ENCODE measurements at regions not wholly inside any gene's neighbourhood (a gene's known extent, or its start where the extent isn't known, plus 50 kb on each side); places are given as distances from the start of the nearest gene placed in this dataset.

- Histone ChIP-seq H3K36me3 (ENCODE audit: low read depth, missing control alignments) (no peaks in the 10 kb centered on the region), H3K27ac (no peak overlapping the region), H3K27me3 (no peaks in the 10 kb centered on the region), H3K9me3 (no peaks in the 10 kb centered on the region), H3K4me3 (no peak overlapping the region), H3K4me1 (no peaks in the 10 kb centered on the region)
- 86 to 88% methylated on average over 3 of the region's 3 CpGs for WGBS, 2 donors
- no peak for DNase-seq
- intact Hi-C loops (cut with DNase I; ENCODE audit: low total_unique reads) = no loop called here
- TF ChIP-seq POLR2A (IDR thresholded peaks at IDR 0.05) (no peak), CTCF (IDR thresholded peaks at IDR 0.05) (no peak)
Observed at GRCh38 chr10:78361031-78361430, 327.4 kb downstream of the RPS24 start.

- no peak for TF ChIP-seq CTCF (IDR thresholded peaks at IDR 0.05)
- TF ChIP-seq POLR2A (IDR thresholded peaks at IDR 0.05) = no peak
- Histone ChIP-seq H3K9me3 (no peaks in the 10 kb centered on the region), H3K27me3 (no peaks in the 10 kb centered on the region), H3K4me3 (no peak overlapping the region), H3K27ac (no peak overlapping the region), H3K36me3 (ENCODE audit: low read depth, missing control alignments) (no peaks in the 10 kb centered on the region), H3K4me1 (no peaks in the 10 kb centered on the region)
- no peak for DNase-seq
- intact Hi-C loops (cut with DNase I; ENCODE audit: low total_unique reads) = no loop called here
- WGBS, 2 donors = 77 to 87% methylated on average over 10 of the region's 10 CpGs
Observed at GRCh38 chr10:78362406-78363022, 328.9 kb downstream of the RPS24 start.

GRCh38 chr10:78363190-78363589 lies 329.5 kb downstream of the RPS24 start:
- Histone ChIP-seq H3K27ac (no peak overlapping the region), H3K9me3 (no peaks in the 10 kb centered on the region), H3K4me1 (no peaks in the 10 kb centered on the region), H3K4me3 (no peak overlapping the region), H3K36me3 (ENCODE audit: low read depth, missing control alignments) (no peaks in the 10 kb centered on the region), H3K27me3 (no peaks in the 10 kb centered on the region)
- WGBS, 2 donors = 92 to 94% methylated on average over 4 of the region's 4 CpGs
- intact Hi-C loops (cut with DNase I; ENCODE audit: low total_unique reads) = no loop called here
- no peak for DNase-seq
- TF ChIP-seq POLR2A (IDR thresholded peaks at IDR 0.05) (no peak), CTCF (IDR thresholded peaks at IDR 0.05) (no peak)

GRCh38 chr10:78365694-78366093 lies 332.0 kb downstream of the RPS24 start:
- intact Hi-C loops (cut with DNase I; ENCODE audit: low total_unique reads) = no loop called here
- TF ChIP-seq POLR2A (IDR thresholded peaks at IDR 0.05) = no peak
- TF ChIP-seq CTCF (IDR thresholded peaks at IDR 0.05) = no peak
- no peaks in the 10 kb centered on the region for H3K4me1 ChIP-seq
- 83 to 89% methylated on average over 4 of the region's 4 CpGs for WGBS, 2 donors
- H3K27me3 ChIP-seq = no peaks in the 10 kb centered on the region
- H3K27ac ChIP-seq = no peak overlapping the region
- DNase-seq = no peak
- no peaks in the 10 kb centered on the region for H3K36me3 ChIP-seq (ENCODE audit: low read depth, missing control alignments)
- no peak overlapping the region for H3K4me3 ChIP-seq
- H3K9me3 ChIP-seq = no peaks in the 10 kb centered on the region

Measured in testis (tissue), 2 donors.